ENCODE measurements at regions not wholly inside any gene's neighbourhood (a gene's known extent, or its start where the extent isn't known, plus 50 kb on each side); places are given as distances from the start of the nearest gene placed in this dataset.
"Not testable (repeated sequence)": the region's sequence is repeated elsewhere in the genome, so short reads cannot be mapped to it uniquely, and the experiment has no call there.

- no peaks in the 10 kb centered on the region for H4K20me1 ChIP-seq (ENCODE audit: insufficient read depth, low read length)
- TF ChIP-seq, protein P1, sequence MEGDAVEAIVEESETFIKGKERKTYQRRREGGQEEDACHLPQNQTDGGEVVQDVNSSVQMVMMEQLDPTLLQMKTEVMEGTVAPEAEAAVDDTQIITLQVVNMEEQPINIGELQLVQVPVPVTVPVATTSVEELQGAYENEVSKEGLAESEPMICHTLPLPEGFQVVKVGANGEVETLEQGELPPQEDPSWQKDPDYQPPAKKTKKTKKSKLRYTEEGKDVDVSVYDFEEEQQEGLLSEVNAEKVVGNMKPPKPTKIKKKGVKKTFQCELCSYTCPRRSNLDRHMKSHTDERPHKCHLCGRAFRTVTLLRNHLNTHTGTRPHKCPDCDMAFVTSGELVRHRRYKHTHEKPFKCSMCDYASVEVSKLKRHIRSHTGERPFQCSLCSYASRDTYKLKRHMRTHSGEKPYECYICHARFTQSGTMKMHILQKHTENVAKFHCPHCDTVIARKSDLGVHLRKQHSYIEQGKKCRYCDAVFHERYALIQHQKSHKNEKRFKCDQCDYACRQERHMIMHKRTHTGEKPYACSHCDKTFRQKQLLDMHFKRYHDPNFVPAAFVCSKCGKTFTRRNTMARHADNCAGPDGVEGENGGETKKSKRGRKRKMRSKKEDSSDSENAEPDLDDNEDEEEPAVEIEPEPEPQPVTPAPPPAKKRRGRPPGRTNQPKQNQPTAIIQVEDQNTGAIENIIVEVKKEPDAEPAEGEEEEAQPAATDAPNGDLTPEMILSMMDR (IDR thresholded peaks at IDR 0.05; ENCODE audit: extremely low read depth, low read depth, low read length) = no peak
- no peaks in the 10 kb centered on the region for H3K36me3 ChIP-seq (ENCODE audit: insufficient read depth, low read length)
- no peak for DNase-seq (ENCODE audit: insufficient read length, low spot score, missing footprints)
- H3K79me2 ChIP-seq (ENCODE audit: insufficient read depth, low read length) = no peaks in the 10 kb centered on the region
- no peaks in the 10 kb centered on the region for H3K4me1 ChIP-seq (ENCODE audit: insufficient read depth, low read length)
- no peak overlapping the region for H2AFZ ChIP-seq (ENCODE audit: low read length)
- H3K9me3 ChIP-seq (ENCODE audit: low read depth, low read length) = no peaks in the 10 kb centered on the region
- H3K4me3 ChIP-seq (ENCODE audit: insufficient read depth, low read length) = no peak overlapping the region
- H3K27me3 ChIP-seq (ENCODE audit: insufficient read depth, low read length) = no peaks in the 10 kb centered on the region
- H3K4me2 ChIP-seq (ENCODE audit: insufficient read depth, low read length) = no peak overlapping the region
- H3K27ac ChIP-seq (ENCODE audit: low read depth, low read length) = no peak overlapping the region
Observed at GRCh38 chr3:87549208-87549607, 272.8 kb upstream of the POU1F1 start.

- no peaks in the 10 kb centered on the region for H3K9me3 ChIP-seq (ENCODE audit: low read depth, low read length)
- TF ChIP-seq, protein P1 (IDR thresholded peaks at IDR 0.05; ENCODE audit: extremely low read depth, low read depth, low read length) = no peak
Observed at GRCh38 chr3:87548271-87548670, 271.9 kb upstream of the POU1F1 start.

GRCh38 chr3:87546216-87546615, 269.8 kb upstream of the POU1F1 start:
- TF ChIP-seq, protein P1 (IDR thresholded peaks at IDR 0.05; ENCODE audit: extremely low read depth, low read depth, low read length) = no peak
- H2AFZ ChIP-seq (ENCODE audit: low read length) = no peak overlapping the region
- no peak overlapping the region for H3K27ac ChIP-seq (ENCODE audit: low read depth, low read length)
- no peaks in the 10 kb centered on the region for H3K36me3 ChIP-seq (ENCODE audit: insufficient read depth, low read length)
- no peak for DNase-seq (ENCODE audit: insufficient read length, low spot score, missing footprints)
- H4K20me1 ChIP-seq (ENCODE audit: insufficient read depth, low read length) = no peaks in the 10 kb centered on the region
- no peaks in the 10 kb centered on the region for H3K27me3 ChIP-seq (ENCODE audit: insufficient read depth, low read length)
- H3K9me3 ChIP-seq (ENCODE audit: low read depth, low read length) = no peaks in the 10 kb centered on the region
- H3K79me2 ChIP-seq (ENCODE audit: insufficient read depth, low read length) = no peaks in the 10 kb centered on the region
- no peak overlapping the region for H3K4me3 ChIP-seq (ENCODE audit: insufficient read depth, low read length)
- H3K4me1 ChIP-seq (ENCODE audit: insufficient read depth, low read length) = no peaks in the 10 kb centered on the region
- no peak overlapping the region for H3K4me2 ChIP-seq (ENCODE audit: insufficient read depth, low read length)

More at GRCh38 chr3:87548271-87548670, 271.9 kb upstream of the POU1F1 start:
- DNase-seq (ENCODE audit: insufficient read length, low spot score, missing footprints) = no peak
- Histone ChIP-seq H3K4me1 (ENCODE audit: insufficient read depth, low read length) (no peaks in the 10 kb centered on the region), H4K20me1 (ENCODE audit: insufficient read depth, low read length) (no peaks in the 10 kb centered on the region), H3K4me2 (ENCODE audit: insufficient read depth, low read length) (no peak overlapping the region), H3K27me3 (ENCODE audit: insufficient read depth, low read length) (no peaks in the 10 kb centered on the region), H3K27ac (ENCODE audit: low read depth, low read length) (no peak overlapping the region), H3K4me3 (ENCODE audit: insufficient read depth, low read length) (no peak overlapping the region), H3K36me3 (ENCODE audit: insufficient read depth, low read length) (no peaks in the 10 kb centered on the region), H2AFZ (ENCODE audit: low read length) (no peak overlapping the region), H3K79me2 (ENCODE audit: insufficient read depth, low read length) (no peaks in the 10 kb centered on the region)

- not testable (repeated sequence) for H3K4me2 ChIP-seq (ENCODE audit: insufficient read depth, low read length); H2AFZ ChIP-seq (ENCODE audit: low read length); H3K79me2 ChIP-seq (ENCODE audit: insufficient read depth, low read length); H3K4me1 ChIP-seq (ENCODE audit: insufficient read depth, low read length); H3K4me3 ChIP-seq (ENCODE audit: insufficient read depth, low read length); H4K20me1 ChIP-seq (ENCODE audit: insufficient read depth, low read length); H3K27ac ChIP-seq (ENCODE audit: low read depth, low read length); H3K27me3 ChIP-seq (ENCODE audit: insufficient read depth, low read length); H3K9me3 ChIP-seq (ENCODE audit: low read depth, low read length); DNase-seq (ENCODE audit: insufficient read length, low spot score, missing footprints); H3K36me3 ChIP-seq (ENCODE audit: insufficient read depth, low read length)
Observed at GRCh38 chr3:87543408-87543807, 267.0 kb upstream of the POU1F1 start.

Data from osteoblast (primary cell).